ENCODE measurements at regions not wholly inside any gene's neighbourhood (a gene's known extent, or its start where the extent isn't known, plus 50 kb on each side); places are given as distances from the start of the nearest gene placed in this dataset.

DNA sequence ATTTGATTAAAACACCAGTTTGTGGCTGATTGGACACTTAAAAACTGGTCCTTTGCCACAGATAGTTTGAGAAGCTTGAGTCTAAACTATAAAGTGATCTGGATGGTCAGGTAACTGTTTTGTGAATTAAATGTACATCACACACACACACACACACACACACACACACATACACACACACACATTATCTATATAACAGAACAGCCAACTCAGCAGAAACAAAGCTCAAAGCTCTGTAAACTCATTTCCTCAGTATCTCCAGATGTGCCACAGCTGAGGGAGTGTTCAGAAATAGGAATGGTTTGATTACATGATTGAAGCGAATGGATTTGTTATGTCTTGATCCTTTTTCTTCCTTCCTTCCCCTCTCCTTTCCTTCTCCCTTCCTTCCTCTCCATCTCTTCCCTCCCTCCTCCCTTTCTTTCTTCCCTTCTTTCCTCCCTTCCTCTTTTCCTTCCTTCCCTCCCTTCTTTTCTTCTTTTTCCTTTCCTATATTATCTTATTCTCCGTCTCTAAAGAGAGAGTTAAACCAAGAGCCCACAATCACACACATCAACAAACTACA lies 100.3 kb downstream of the LLPH start:
- WGBS, 2 donors: 28 to 33% methylated on average over 2 of the region's 2 CpGs

DNA sequence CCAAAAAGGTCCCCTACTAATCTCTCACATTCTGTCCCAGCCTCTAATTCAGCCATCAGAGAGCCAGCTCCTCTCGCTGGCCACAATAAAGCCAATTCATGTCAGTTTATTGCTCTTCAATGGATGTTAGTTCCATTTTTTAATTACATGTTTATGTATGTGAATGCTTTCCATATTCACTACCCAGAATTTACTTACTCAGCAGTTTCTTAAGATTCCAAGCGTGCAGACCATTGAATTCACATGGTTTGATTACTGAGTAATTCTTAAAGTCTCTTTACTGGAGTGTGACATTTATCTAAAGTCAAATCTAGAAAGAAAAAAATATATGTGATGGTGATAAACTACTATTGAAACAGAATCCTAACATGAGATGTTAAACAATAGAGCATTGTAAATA lies 102.2 kb downstream of the LLPH start:
- no peak for ATAC-seq (ENCODE audit: insufficient read depth, low FRiP score)

More for the DNA sequence above, 100.3 kb downstream of the LLPH start:
- DNase-seq (no peak), ATAC-seq (ENCODE audit: insufficient read depth, low FRiP score) (no peak)
- Histone ChIP-seq H3K9me3 (ENCODE audit: control insufficient read depth in 4 of 4, insufficient read depth in 3 of 4, low read length in 3 of 4) (no peaks in the 10 kb centered on the region), H3K9ac (ENCODE audit: insufficient read depth in 1 of 2, low read length in 2 of 2) (no peak overlapping the region), H3K4me1 (ENCODE audit: control insufficient read depth in 5 of 5, insufficient read depth in 5 of 5, low read length in 5 of 5) (peaks cover 0 to under 1% (median 0%) of the 10 kb centered on the region in 5 donors), H3K27me3 (ENCODE audit: control insufficient read depth in 3 of 3, insufficient read depth in 3 of 3, low read length in 2 of 3) (no peaks in the 10 kb centered on the region), H3K4me3 (no peak overlapping the region), H3K36me3 (ENCODE audit: control insufficient read depth in 4 of 4, insufficient read depth in 4 of 4, low read length in 4 of 4) (no peaks in the 10 kb centered on the region), H3K27ac (ENCODE audit: low read depth in 1 of 2, low read length in 1 of 2) (no peak overlapping the region)
- TF ChIP-seq CTCF (IDR thresholded peaks at IDR 0.05; ENCODE audit: control extremely low read depth, extremely low read depth): no peak

DNA sequence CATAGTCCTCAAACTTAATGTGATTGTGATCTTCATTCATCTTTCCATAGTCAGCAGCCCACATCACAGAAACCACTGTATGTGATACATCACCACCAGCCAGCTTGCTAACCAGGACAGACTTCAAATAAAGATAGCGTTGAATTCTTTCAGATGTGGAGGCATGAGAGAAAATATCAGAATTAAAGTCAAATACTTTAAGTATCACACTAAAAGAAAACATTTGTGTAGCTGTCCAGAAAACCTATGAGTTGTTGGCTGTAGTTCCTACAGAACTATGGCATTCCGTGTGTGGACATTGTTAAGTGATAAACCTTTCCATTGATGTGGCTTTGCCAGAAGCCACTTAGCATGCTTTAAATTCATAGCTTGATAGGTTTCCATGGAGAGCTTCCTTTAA lies 105.1 kb downstream of the LLPH start:
- ATAC-seq (ENCODE audit: insufficient read depth, low FRiP score): no peak
- H3K9ac ChIP-seq (ENCODE audit: insufficient read depth in 1 of 2, low read length in 2 of 2): no peak overlapping the region
- DNase-seq: peak in 2 of 3 donors; percentile 23 to 60
- H3K4me3 ChIP-seq: no peak overlapping the region
- WGBS, 2 donors: 62 to 73% methylated on average over 2 of the region's 2 CpGs
- no peak for TF ChIP-seq CTCF (IDR thresholded peaks at IDR 0.05; ENCODE audit: control extremely low read depth, extremely low read depth)
- H3K9me3 ChIP-seq (ENCODE audit: control insufficient read depth in 4 of 4, insufficient read depth in 3 of 4, low read length in 3 of 4): peaks cover 0 to 2% (median 0%) of the 10 kb centered on the region in 4 donors
- no peaks in the 10 kb centered on the region for H3K4me1 ChIP-seq (ENCODE audit: control insufficient read depth in 5 of 5, insufficient read depth in 5 of 5, low read length in 5 of 5)
- peaks cover 0 to 3% (median 0%) of the 10 kb centered on the region in 3 donors for H3K27me3 ChIP-seq (ENCODE audit: control insufficient read depth in 3 of 3, insufficient read depth in 3 of 3, low read length in 2 of 3)
- H3K27ac ChIP-seq (ENCODE audit: low read depth in 1 of 2, low read length in 1 of 2): no peak overlapping the region
- H3K36me3 ChIP-seq (ENCODE audit: control insufficient read depth in 4 of 4, insufficient read depth in 4 of 4, low read length in 4 of 4): no peaks in the 10 kb centered on the region

More for the DNA sequence above, 102.2 kb downstream of the LLPH start:
- Histone ChIP-seq H3K4me1 (ENCODE audit: control insufficient read depth in 5 of 5, insufficient read depth in 5 of 5, low read length in 5 of 5) (no peaks in the 10 kb centered on the region), H3K9ac (ENCODE audit: insufficient read depth in 1 of 2, low read length in 2 of 2) (no peak overlapping the region), H3K27me3 (ENCODE audit: control insufficient read depth in 3 of 3, insufficient read depth in 3 of 3, low read length in 2 of 3) (no peaks in the 10 kb centered on the region), H3K27ac (ENCODE audit: low read depth in 1 of 2, low read length in 1 of 2) (no peak overlapping the region), H3K9me3 (ENCODE audit: control insufficient read depth in 4 of 4, insufficient read depth in 3 of 4, low read length in 3 of 4) (no peaks in the 10 kb centered on the region), H3K4me3 (no peak overlapping the region), H3K36me3 (ENCODE audit: control insufficient read depth in 4 of 4, insufficient read depth in 4 of 4, low read length in 4 of 4) (no peaks in the 10 kb centered on the region)
- 91 to 98% methylated on average over 2 of the region's 2 CpGs for WGBS, 2 donors
- no peak for DNase-seq
- no peak for TF ChIP-seq CTCF (IDR thresholded peaks at IDR 0.05; ENCODE audit: control extremely low read depth, extremely low read depth)

GRCh38 chr12:66024949-66025348 lies 105.6 kb downstream of the LLPH start:
- 85 to 88% methylated on average over 1 of the region's 1 CpG for WGBS, 2 donors
- Histone ChIP-seq H3K27me3 (ENCODE audit: control insufficient read depth in 3 of 3, insufficient read depth in 3 of 3, low read length in 2 of 3) (peaks cover 0 to 3% (median 0%) of the 10 kb centered on the region in 3 donors), H3K27ac (ENCODE audit: low read depth in 1 of 2, low read length in 1 of 2) (no peak overlapping the region), H3K4me3 (no peak overlapping the region), H3K9me3 (ENCODE audit: control insufficient read depth in 4 of 4, insufficient read depth in 3 of 4, low read length in 3 of 4) (peaks cover 0 to 2% (median 0%) of the 10 kb centered on the region in 4 donors), H3K36me3 (ENCODE audit: control insufficient read depth in 4 of 4, insufficient read depth in 4 of 4, low read length in 4 of 4) (no peaks in the 10 kb centered on the region), H3K9ac (ENCODE audit: insufficient read depth in 1 of 2, low read length in 2 of 2) (no peak overlapping the region), H3K4me1 (ENCODE audit: control insufficient read depth in 5 of 5, insufficient read depth in 5 of 5, low read length in 5 of 5) (no peaks in the 10 kb centered on the region)
- no peak for DNase-seq
- no peak for ATAC-seq (ENCODE audit: insufficient read depth, low FRiP score)
- no peak for TF ChIP-seq CTCF (IDR thresholded peaks at IDR 0.05; ENCODE audit: control extremely low read depth, extremely low read depth)

All from lung (tissue), 11 donors.